Mononuclear cell (primary cell): ENCODE measurements at regions not wholly inside any gene's neighbourhood (a gene's known extent, or its start where the extent isn't known, plus 50 kb on each side); places are given as distances from the start of the nearest gene placed in this dataset.

Experiments
- H3K27me3 ChIP-seq: 2 replicates; pipeline ENCODE4 v1.6.0; 2011; ENCODE audit warnings: low read length, control low read depth; ENCODE audit not compliant: insufficient read depth
- H3K4me1 ChIP-seq: 2 replicates; pipeline ENCODE4 v1.5.1; 2011; ENCODE audit warnings: mild to moderate bottlenecking, low read length, control low read depth; ENCODE audit not compliant: insufficient read depth
- H3K4me3 ChIP-seq: 2 replicates; pipeline ENCODE4 v1.5.1; 2011; ENCODE audit warnings: mild to moderate bottlenecking, low read length, moderate library complexity
- H3K9me3 ChIP-seq: 2 replicates; pipeline ENCODE4 v1.5.1; 2011; ENCODE audit warnings: low read depth, mild to moderate bottlenecking, control low read depth, low read length

GRCh38 chr21:35258521-35258920, 209.4 kb upstream of the RUNX1 start:
- Histone ChIP-seq H3K4me1 (no peaks in the 10 kb centered on the region), H3K4me3 (no peak overlapping the region), H3K9me3 (no peaks in the 10 kb centered on the region), H3K27me3 (no peaks in the 10 kb centered on the region)

DNA sequence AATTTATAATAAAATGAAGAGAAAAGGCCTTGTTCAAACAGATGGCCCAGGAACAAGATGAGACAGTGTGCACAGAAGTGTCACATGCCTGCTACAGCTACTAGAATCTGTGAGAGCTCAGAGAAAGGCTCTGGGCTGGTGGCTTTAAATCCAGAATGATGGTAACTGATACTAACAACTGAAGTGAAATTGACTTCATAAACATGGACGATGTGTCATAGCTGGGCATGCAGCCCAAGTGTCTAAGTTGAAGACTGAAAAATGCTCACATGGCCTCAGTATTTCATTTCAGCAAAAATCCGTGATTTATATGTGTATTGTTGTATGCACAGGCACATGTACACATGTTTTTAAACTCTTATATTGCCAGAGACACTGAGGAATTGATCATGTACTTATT, 208.3 kb upstream of the RUNX1 start:
- Histone ChIP-seq H3K27me3 (no peaks in the 10 kb centered on the region), H3K4me1 (no peaks in the 10 kb centered on the region), H3K9me3 (no peaks in the 10 kb centered on the region), H3K4me3 (no peak overlapping the region)

DNA sequence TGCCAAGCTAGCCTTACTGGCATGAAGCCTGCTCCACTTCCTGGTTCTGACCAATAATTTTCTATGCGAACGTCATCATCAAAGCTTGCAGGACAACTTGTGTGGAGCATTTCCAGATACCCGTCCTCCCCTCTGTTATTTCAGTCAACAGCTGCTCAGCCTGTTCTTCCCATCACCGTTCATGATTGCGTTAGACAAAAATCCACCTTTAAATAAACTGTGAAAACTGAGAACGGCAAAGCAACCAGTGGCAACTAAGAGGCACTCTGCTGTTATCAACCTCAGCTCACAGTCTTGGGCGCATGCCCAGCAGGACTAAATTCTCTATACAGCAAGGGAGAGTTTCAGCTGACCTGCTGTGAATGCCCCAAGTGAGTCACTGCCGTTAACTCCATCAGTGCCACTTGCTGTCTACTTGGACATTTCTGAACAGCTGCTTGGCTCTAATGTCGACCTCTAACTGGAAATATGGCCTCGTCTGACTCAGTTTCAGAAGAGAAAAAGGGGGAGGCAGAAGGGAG, 207.4 kb upstream of the RUNX1 start:
- Histone ChIP-seq H3K4me1 (no peaks in the 10 kb centered on the region), H3K4me3 (no peak overlapping the region), H3K27me3 (no peaks in the 10 kb centered on the region), H3K9me3 (no peaks in the 10 kb centered on the region)

- no peaks in the 10 kb centered on the region for H3K4me1 ChIP-seq
- no peaks in the 10 kb centered on the region for H3K27me3 ChIP-seq
- H3K9me3 ChIP-seq = no peaks in the 10 kb centered on the region
- H3K4me3 ChIP-seq = no peak overlapping the region
Measured at GRCh38 chr21:35254765-35255138, 205.7 kb upstream of the RUNX1 start.

DNA sequence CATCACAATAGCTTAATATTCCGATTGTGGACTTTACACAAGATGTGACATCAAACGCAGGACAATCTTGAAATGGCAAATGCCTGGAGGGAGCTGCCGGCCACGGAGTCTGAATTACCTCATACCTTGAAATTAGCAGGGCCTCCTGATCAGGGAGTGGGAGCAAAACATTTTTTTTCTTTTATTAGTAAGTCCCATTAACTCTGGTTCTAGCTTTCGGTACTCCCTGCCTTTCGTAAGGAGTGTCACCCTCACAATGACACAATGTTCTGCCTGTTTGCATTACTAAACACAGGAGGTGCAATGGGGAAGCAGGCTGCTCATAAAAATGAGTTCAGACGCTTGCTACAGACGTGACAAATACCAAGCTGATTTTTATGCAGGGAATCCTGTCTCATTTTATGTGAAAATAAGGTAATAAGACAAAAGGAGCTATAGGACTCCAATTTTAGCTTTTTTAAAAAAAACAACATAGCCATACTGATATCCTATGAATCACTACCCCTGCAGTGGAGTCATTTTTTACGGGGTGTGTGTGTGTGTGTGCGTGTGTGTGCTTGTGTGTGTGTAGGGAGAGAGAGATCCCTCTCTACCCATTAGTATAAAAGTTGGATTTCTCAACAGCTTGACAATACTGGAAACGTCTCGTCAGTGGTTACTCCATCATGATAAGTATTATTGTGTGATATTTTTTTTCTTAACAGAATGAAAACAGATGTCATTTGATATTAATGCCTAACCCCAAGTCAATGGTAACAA, 205.1 kb upstream of the RUNX1 start:
- Histone ChIP-seq H3K4me1 (no peaks in the 10 kb centered on the region), H3K4me3 (no peak overlapping the region), H3K27me3 (no peaks in the 10 kb centered on the region), H3K9me3 (no peaks in the 10 kb centered on the region)

GRCh38 chr21:35252831-35253230, 203.7 kb upstream of the RUNX1 start:
- no peaks in the 10 kb centered on the region for H3K4me1 ChIP-seq
- H3K9me3 ChIP-seq = no peaks in the 10 kb centered on the region
- no peak overlapping the region for H3K4me3 ChIP-seq
- H3K27me3 ChIP-seq = no peaks in the 10 kb centered on the region

GRCh38 chr21:35249636-35250035, 200.5 kb upstream of the RUNX1 start:
- H3K4me1 ChIP-seq = no peaks in the 10 kb centered on the region
- H3K9me3 ChIP-seq = no peaks in the 10 kb centered on the region
- H3K4me3 ChIP-seq = no peak overlapping the region
- H3K27me3 ChIP-seq = no peaks in the 10 kb centered on the region

GRCh38 chr21:35245879-35246278, 196.8 kb upstream of the RUNX1 start:
- H3K27me3 ChIP-seq = no peaks in the 10 kb centered on the region
- no peak overlapping the region for H3K4me3 ChIP-seq
- no peaks in the 10 kb centered on the region for H3K4me1 ChIP-seq
- H3K9me3 ChIP-seq = no peaks in the 10 kb centered on the region

DNA sequence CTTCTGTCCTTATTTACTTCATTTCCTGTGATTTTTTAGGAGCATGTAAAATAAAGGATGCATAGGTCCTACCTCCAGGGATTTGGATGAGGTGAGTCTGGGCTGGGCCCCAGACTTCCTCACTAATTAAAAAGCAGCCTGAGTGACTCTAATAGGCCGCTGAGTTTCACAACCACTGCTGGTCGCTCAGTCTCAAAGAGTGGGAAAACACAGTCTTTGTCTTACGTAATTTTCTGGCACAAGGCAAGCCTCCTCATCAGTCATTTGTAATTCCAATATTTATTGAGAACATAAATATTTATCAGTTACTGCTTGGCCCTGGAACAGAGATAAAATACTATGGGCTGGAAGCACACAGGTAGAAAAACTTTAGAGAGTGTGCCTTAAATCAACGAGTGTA, 195.4 kb upstream of the RUNX1 start:
- no peaks in the 10 kb centered on the region for H3K9me3 ChIP-seq
- H3K27me3 ChIP-seq = no peaks in the 10 kb centered on the region
- no peak overlapping the region for H3K4me3 ChIP-seq
- H3K4me1 ChIP-seq = no peaks in the 10 kb centered on the region

DNA sequence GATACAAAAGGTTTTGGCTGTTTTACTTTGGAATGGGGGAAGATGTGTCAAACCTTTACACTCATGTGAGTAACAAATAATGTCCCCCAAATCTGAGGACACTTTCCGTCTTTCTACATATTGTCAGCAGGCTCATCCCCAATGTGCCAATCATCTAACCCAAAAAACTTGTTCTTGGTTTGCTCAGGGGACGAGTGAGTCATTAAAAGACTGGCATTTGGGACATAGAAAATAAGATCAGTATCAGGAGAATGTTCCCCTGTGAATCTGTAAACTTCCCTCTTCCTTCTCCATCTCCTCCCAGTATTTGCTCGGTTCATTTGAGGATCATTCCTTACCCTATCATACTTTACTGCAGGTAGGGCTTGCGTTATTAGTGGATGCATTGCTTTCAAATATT, 194.1 kb upstream of the RUNX1 start:
- Histone ChIP-seq H3K27me3 (no peaks in the 10 kb centered on the region), H3K4me1 (no peaks in the 10 kb centered on the region), H3K9me3 (no peaks in the 10 kb centered on the region), H3K4me3 (no peak overlapping the region)

- Histone ChIP-seq H3K9me3 (peaks cover 8% of the 10 kb centered on the region), H3K4me1 (no peaks in the 10 kb centered on the region), H3K4me3 (no peak overlapping the region), H3K27me3 (no peaks in the 10 kb centered on the region)
Measured at GRCh38 chr21:35239811-35240219, 190.7 kb upstream of the RUNX1 start.

DNA sequence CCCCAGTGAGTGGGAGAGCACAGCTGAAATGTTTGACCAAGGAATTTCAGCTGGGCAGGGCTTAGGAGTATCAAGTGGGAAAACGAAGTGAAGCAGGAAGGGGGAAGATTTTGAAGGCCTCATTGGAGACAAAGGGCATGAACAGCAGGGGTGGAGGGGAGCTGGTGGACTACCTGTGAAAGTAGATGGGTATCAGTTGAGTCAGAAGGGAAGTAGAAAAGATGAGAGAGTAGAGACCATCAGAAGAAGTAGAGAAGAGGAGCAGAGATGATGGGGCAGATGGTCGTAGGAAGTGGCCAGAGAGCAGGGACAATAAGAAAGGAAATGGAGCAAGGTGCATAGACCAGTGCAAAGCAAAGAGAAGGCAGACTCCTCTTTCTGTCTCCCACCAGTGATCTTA, 189.0 kb upstream of the RUNX1 start:
- Histone ChIP-seq H3K4me3 (no peak overlapping the region), H3K9me3 (peaks cover 8% of the 10 kb centered on the region), H3K4me1 (no peaks in the 10 kb centered on the region), H3K27me3 (no peaks in the 10 kb centered on the region)

DNA sequence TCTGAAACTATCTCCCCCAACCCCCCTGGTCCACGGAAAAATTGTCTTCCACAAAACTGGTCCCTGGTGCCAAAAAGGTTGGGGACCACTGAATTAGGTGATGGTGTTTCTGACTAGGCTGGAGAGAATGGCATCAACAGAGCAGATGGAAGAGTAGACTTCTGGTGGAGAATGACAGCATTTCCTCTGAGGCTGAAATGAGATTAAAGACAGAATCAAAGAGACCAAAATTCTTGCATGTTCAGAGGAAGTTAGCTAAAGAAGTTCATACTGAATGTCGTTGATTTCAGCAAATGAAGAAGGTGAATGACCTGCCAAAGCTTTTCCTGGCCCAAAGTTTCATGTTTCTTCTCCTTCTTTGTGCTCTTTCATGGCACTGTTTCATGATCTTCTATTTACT, 188.2 kb upstream of the RUNX1 start:
- Histone ChIP-seq H3K9me3 (peaks cover 8% of the 10 kb centered on the region), H3K4me1 (no peaks in the 10 kb centered on the region), H3K4me3 (no peak overlapping the region), H3K27me3 (no peaks in the 10 kb centered on the region)

- Histone ChIP-seq H3K27me3 (no peaks in the 10 kb centered on the region), H3K9me3 (peaks cover 8% of the 10 kb centered on the region), H3K4me3 (no peak overlapping the region), H3K4me1 (no peaks in the 10 kb centered on the region)
Measured at GRCh38 chr21:35236090-35236489, 187.0 kb upstream of the RUNX1 start.

GRCh38 chr21:35234725-35235124, 185.6 kb upstream of the RUNX1 start:
- Histone ChIP-seq H3K9me3 (peaks cover 8% of the 10 kb centered on the region), H3K27me3 (no peaks in the 10 kb centered on the region), H3K4me1 (no peaks in the 10 kb centered on the region), H3K4me3 (no peak overlapping the region)

DNA sequence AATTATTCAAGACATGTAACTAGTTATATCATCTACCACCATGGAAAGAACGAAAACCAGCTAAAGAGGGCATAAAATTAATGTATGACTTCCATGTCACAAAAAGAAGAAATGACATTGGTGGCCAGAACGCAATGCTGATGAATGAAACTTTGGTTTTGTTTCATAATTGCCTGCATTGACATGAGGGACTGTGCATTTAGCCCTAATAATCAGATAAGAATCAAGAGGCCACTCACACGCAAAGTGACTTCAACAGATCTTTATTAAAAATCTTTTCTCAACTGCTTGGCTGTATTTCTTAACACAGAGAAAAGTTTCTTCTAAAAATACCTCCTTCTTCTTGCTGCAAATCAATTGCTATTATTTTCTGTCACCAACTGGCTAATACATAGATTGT, 184.7 kb upstream of the RUNX1 start:
- peaks cover 8% of the 10 kb centered on the region for H3K9me3 ChIP-seq
- H3K4me3 ChIP-seq = no peak overlapping the region
- H3K27me3 ChIP-seq = no peaks in the 10 kb centered on the region
- no peaks in the 10 kb centered on the region for H3K4me1 ChIP-seq
